ENCODE measurements at regions not wholly inside any gene's neighbourhood (a gene's known extent, or its start where the extent isn't known, plus 50 kb on each side); places are given as distances from the start of the nearest gene placed in this dataset.

DNA sequence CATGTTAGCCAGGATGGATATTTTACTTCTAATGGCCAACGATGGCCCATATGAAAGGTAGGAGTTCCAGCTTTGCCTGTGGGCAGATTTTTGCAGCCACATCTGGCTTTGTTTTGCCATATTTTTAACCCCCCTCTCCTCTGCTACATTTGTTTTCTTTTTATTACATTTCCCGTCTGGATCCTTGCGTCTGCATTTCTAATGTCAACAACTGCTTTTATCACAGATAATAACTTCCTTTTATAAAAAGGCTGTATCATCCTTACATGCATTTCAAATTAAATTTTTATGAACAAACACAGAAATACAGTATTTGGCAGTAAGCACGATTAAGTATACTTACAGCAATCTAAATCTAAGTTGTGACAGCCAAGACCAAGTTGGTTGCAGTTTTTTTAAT is 156.0 kb downstream of the BAMBI start:
- H3K27ac ChIP-seq (ENCODE audit: low read length): no peak overlapping the region
- TF ChIP-seq, protein P1, sequence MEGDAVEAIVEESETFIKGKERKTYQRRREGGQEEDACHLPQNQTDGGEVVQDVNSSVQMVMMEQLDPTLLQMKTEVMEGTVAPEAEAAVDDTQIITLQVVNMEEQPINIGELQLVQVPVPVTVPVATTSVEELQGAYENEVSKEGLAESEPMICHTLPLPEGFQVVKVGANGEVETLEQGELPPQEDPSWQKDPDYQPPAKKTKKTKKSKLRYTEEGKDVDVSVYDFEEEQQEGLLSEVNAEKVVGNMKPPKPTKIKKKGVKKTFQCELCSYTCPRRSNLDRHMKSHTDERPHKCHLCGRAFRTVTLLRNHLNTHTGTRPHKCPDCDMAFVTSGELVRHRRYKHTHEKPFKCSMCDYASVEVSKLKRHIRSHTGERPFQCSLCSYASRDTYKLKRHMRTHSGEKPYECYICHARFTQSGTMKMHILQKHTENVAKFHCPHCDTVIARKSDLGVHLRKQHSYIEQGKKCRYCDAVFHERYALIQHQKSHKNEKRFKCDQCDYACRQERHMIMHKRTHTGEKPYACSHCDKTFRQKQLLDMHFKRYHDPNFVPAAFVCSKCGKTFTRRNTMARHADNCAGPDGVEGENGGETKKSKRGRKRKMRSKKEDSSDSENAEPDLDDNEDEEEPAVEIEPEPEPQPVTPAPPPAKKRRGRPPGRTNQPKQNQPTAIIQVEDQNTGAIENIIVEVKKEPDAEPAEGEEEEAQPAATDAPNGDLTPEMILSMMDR (IDR thresholded peaks at IDR 0.05): no peak
- DNase-seq (no peak), ATAC-seq (no peak)
- Mint-ChIP-seq H3K4me3 (no peak overlapping the region), H3K27me3 (ENCODE audit: low read depth in 2 of 2) (peaks cover 0 to 6% of the 10 kb centered on the region in 2 donors), H3K4me1 (no peaks in the 10 kb centered on the region), H3K36me3 (no peaks in the 10 kb centered on the region), H3K9me3 (peaks cover 2 to 3% of the 10 kb centered on the region in 2 donors), H3K27ac (no peak overlapping the region)
- intact Hi-C loops (cut with micrococcal nuclease): no loop called here
- H3K4me3 ChIP-seq (ENCODE audit: low read length): no peak overlapping the region
- 97% methylated on average over 3 of the region's 4 CpGs for WGBS (ENCODE audit: insufficient coverage)
- no peaks in the 10 kb centered on the region for H3K9me3 ChIP-seq (ENCODE audit: control insufficient read depth, insufficient read depth, low read length)
- H3K27me3 ChIP-seq (ENCODE audit: control insufficient read depth, insufficient read depth, low read length): no peaks in the 10 kb centered on the region
- H3K36me3 ChIP-seq (ENCODE audit: control insufficient read depth, insufficient read depth, low read length): no peaks in the 10 kb centered on the region
- no peaks in the 10 kb centered on the region for H3K4me1 ChIP-seq (ENCODE audit: control insufficient read depth, insufficient read depth, low read length)

DNA sequence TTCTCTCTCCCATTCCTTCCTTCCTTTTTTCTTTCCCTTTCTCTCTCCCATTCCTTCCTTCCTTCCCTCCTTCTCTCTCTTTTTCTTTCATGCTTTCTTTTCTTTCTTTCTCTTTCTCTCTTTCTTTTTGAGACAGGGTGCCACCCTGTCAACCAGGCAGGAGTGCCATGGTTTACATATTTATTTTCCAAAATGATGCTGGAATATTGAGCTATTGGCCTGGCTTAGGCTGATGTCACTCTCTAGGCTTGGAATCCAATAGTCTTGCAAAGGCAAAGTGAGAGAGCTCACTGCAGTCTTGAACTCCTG is 159.1 kb downstream of the BAMBI start:
- TF ChIP-seq, protein P1 (IDR thresholded peaks at IDR 0.05): no peak
- H3K4me1 ChIP-seq (ENCODE audit: control insufficient read depth, insufficient read depth, low read length): no peaks in the 10 kb centered on the region
- no peak overlapping the region for H3K4me3 Mint-ChIP-seq
- H3K36me3 ChIP-seq (ENCODE audit: control insufficient read depth, insufficient read depth, low read length): no peaks in the 10 kb centered on the region
- H3K4me3 ChIP-seq (ENCODE audit: low read length): no peak overlapping the region
- no peaks in the 10 kb centered on the region for H3K4me1 Mint-ChIP-seq
- no peaks in the 10 kb centered on the region for H3K36me3 Mint-ChIP-seq
- H3K27me3 Mint-ChIP-seq (ENCODE audit: low read depth in 2 of 2): peaks cover 0 to 6% of the 10 kb centered on the region in 2 donors
- no peaks in the 10 kb centered on the region for H3K9me3 ChIP-seq (ENCODE audit: control insufficient read depth, insufficient read depth, low read length)
- H3K9me3 Mint-ChIP-seq: peaks cover 2 to 3% of the 10 kb centered on the region in 2 donors
- H3K27me3 ChIP-seq (ENCODE audit: control insufficient read depth, insufficient read depth, low read length): no peaks in the 10 kb centered on the region
- no peak overlapping the region for H3K27ac Mint-ChIP-seq
- DNase-seq (no peak), ATAC-seq (no peak)
- intact Hi-C loops (cut with micrococcal nuclease): no loop called here
- H3K27ac ChIP-seq (ENCODE audit: low read length): no peak overlapping the region

DNA sequence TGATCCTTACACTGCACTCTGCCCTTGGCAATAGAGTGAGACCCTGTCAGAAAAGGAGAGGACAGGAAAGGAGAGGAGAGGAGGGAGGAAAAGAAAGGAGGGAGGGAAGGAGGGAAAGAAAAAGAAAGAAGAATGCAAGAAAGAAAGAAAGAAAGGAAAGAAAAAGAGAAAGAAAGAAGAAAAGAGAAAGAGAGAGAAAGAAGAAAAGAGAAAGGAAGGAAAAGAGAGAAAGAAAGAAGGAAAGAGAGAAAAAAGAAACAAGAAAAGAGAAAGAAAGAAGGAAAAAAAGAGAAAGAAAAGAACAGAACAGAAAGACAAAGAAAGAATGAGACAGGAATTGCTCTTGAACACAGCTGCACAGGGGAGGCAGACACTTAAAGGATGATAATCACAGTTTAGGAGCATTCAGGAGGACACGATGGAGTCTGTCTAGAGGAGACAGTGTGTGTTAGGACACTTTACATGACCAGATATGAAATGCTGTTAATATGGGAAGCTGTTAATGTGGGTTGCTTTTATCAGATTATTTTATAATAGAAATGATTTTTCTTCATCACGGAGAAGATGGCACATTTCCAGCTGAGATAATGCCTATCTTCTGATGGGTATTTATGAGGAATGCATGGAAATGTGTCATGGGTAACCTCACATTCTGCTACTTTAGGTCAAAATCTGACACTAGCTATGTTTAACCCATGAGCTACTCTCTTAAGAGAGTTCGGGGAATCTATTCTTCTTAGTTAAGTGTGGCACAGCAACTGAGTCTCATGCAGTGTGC is 160.5 kb downstream of the BAMBI start:
- Mint-ChIP-seq H3K4me1 (no peaks in the 10 kb centered on the region), H3K36me3 (no peaks in the 10 kb centered on the region), H3K27ac (no peak overlapping the region), H3K27me3 (ENCODE audit: low read depth in 2 of 2) (peaks cover 0 to 6% of the 10 kb centered on the region in 2 donors), H3K9me3 (peaks cover 2 to 3% of the 10 kb centered on the region in 2 donors), H3K4me3 (no peak overlapping the region)
- no peak for DNase-seq
- H3K4me3 ChIP-seq (ENCODE audit: low read length): no peak overlapping the region
- intact Hi-C loops (cut with micrococcal nuclease): no loop called here
- TF ChIP-seq, protein P1 (IDR thresholded peaks at IDR 0.05): no peak
- WGBS (ENCODE audit: insufficient coverage): 91% methylated on average over 3 of the region's 3 CpGs
- H3K4me1 ChIP-seq (ENCODE audit: control insufficient read depth, insufficient read depth, low read length): no peaks in the 10 kb centered on the region
- ATAC-seq: no peak
- H3K36me3 ChIP-seq (ENCODE audit: control insufficient read depth, insufficient read depth, low read length): no peaks in the 10 kb centered on the region
- H3K9me3 ChIP-seq (ENCODE audit: control insufficient read depth, insufficient read depth, low read length): no peaks in the 10 kb centered on the region
- H3K27ac ChIP-seq (ENCODE audit: low read length): no peak overlapping the region
- no peaks in the 10 kb centered on the region for H3K27me3 ChIP-seq (ENCODE audit: control insufficient read depth, insufficient read depth, low read length)

DNA sequence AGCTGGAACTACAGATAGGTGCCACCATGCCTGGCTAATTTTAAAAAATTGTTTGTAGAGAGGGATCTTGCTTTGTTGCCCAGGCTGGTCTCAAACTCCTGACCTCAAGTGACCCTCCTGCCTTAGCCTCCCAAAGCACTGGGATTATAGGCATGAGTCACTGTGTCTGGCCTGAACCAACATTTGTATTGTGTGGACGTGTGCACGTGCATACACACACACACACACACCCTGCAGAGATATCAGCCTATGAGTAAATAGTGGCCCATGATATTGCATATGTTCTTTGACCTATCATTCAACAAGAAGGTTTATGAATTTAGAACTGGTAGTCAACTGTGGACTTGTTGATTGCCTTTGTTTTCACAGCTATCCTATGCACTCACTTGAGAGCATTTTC is 161.6 kb downstream of the BAMBI start:
- Mint-ChIP-seq H3K27me3 (ENCODE audit: low read depth in 2 of 2) (peaks cover 0 to 6% of the 10 kb centered on the region in 2 donors), H3K27ac (no peak overlapping the region), H3K36me3 (no peaks in the 10 kb centered on the region), H3K4me3 (no peak overlapping the region), H3K4me1 (no peaks in the 10 kb centered on the region), H3K9me3 (peaks cover 2 to 3% of the 10 kb centered on the region in 2 donors)
- Histone ChIP-seq H3K36me3 (ENCODE audit: control insufficient read depth, insufficient read depth, low read length) (no peaks in the 10 kb centered on the region), H3K27ac (ENCODE audit: low read length) (no peak overlapping the region), H3K27me3 (ENCODE audit: control insufficient read depth, insufficient read depth, low read length) (no peaks in the 10 kb centered on the region), H3K4me1 (ENCODE audit: control insufficient read depth, insufficient read depth, low read length) (no peaks in the 10 kb centered on the region), H3K4me3 (ENCODE audit: low read length) (no peak overlapping the region), H3K9me3 (ENCODE audit: control insufficient read depth, insufficient read depth, low read length) (no peaks in the 10 kb centered on the region)
- no CpG with 5 or more reads among the region's 2 CpGs for WGBS (ENCODE audit: insufficient coverage)
- ATAC-seq (no peak), DNase-seq (no peak)
- TF ChIP-seq, protein P1 (IDR thresholded peaks at IDR 0.05): no peak
- intact Hi-C loops (cut with micrococcal nuclease): no loop called here

Data from natural killer cell (primary cell).